ENCODE measurements at regions not wholly inside any gene's neighbourhood (a gene's known extent, or its start where the extent isn't known, plus 50 kb on each side); places are given as distances from the start of the nearest gene placed in this dataset.

- DNase-seq: no peak
Observed at GRCh38 chr20:34163307-34163706, 51.3 kb upstream of the EIF2S2 start.

DNA sequence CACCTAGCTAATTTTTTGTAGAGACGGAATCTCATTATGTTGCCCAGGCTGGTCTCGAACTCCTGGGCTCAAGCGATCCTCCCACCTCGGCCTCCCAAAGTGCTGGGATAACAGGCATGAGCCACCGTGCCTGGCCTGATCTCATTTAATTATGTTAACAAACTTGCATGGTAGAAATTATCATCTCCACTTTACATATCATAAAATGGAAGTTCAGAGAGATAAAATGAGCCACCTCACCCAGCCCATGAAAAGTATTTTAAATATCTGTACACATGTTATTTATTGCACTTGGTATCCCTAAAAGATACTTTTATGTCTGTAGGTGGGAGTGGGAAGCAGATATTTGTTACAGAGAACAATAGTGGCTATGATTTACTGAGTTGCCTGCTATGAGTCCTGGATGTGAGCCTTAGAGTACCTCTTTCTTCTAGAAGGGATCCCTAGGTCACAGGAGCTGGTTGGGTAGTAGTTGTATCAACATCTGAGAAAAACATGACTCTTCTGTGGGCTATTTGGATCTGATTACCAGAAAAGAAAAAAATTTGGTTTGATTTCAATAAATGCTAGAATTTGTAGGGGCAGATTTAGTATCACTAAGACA is 52.4 kb upstream of the EIF2S2 start:
- no peak for DNase-seq

- no peak for DNase-seq
Observed at GRCh38 chr20:34165018-34165619, 53.1 kb upstream of the EIF2S2 start.

DNA sequence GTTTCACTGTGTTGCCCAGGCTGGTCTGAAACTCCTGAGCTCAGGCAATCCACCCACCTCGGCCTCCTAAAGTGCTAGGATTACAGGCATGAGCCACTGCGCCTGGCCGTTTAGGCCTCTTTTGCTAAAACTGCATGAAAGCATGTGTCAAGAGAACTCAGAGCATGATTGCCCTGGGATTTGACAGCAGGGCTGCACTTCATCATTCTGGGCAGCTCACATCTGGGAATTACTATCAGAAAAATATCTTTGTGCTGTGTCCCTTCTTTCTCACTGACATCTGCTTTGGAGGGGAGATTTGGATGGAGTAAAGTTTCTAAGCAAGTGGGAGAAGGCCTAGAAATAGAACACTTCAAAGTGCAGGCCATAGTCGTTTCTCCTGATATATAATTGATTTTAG is 59.6 kb upstream of the EIF2S2 start:
- DNase-seq: no peak

GRCh38 chr20:34172926-34173325 is 60.9 kb upstream of the EIF2S2 start:
- no peak for DNase-seq

DNA sequence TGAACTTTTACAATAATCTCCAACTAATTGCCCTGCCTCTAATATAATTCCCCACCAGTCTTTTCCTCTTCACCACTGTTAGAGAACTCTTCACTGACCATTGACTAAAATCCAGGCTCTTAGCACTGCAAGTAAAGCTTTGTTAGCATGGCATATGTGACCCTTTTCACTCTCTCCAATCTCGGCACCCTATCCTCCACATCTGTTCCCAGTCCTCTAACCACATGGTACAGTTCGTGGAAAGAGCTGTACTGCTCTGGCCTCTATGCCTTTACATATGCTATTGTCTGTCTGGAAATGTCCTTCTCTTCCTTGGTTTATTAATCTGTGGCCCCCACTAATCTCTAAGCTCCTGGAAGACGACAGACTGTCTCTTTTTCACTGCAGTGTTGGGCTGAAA is 63.0 kb upstream of the EIF2S2 start:
- DNase-seq: no peak

GRCh38 chr20:34175879-34176278 is 63.8 kb upstream of the EIF2S2 start:
- DNase-seq: no peak

GRCh38 chr20:34177052-34177451 is 64.2 kb upstream of the ASIP start:
- DNase-seq: no peak

GRCh38 chr20:34179637-34180360 is 61.4 kb upstream of the ASIP start:
- no peak for DNase-seq

DNA sequence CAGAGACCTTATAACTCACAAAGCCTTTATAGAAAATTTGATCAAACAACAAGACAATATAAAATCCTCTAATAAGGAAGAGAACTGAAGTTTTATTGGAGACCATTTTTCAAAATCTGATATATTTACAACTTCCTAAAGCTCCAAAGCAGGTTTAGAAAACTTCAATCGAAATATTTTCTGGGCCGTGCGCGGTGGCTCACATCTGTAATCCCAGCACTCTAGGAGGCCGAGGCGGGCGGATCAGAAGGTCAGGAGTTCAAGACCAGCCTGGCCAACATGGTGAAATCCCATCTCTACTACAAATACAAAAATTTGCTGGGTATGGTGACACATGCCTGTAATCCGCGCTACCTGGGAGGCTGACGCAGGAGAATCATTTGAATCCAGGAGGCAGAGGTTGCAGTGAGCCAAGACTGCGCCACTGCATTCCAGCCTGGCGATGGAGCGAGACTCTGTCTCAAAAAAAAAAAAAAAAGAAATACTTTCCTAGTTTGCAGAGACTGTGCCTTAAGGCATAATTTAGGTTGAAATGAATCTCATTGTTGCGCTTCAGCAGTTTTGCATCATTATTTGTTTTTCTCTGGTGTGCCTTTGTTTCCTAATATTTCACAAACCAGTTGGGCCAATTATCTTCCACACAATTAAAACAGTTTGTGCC is 60.6 kb upstream of the ASIP start:
- no peak for DNase-seq

- DNase-seq: no peak
Observed at GRCh38 chr20:34181484-34181883, 59.7 kb upstream of the ASIP start.

DNA sequence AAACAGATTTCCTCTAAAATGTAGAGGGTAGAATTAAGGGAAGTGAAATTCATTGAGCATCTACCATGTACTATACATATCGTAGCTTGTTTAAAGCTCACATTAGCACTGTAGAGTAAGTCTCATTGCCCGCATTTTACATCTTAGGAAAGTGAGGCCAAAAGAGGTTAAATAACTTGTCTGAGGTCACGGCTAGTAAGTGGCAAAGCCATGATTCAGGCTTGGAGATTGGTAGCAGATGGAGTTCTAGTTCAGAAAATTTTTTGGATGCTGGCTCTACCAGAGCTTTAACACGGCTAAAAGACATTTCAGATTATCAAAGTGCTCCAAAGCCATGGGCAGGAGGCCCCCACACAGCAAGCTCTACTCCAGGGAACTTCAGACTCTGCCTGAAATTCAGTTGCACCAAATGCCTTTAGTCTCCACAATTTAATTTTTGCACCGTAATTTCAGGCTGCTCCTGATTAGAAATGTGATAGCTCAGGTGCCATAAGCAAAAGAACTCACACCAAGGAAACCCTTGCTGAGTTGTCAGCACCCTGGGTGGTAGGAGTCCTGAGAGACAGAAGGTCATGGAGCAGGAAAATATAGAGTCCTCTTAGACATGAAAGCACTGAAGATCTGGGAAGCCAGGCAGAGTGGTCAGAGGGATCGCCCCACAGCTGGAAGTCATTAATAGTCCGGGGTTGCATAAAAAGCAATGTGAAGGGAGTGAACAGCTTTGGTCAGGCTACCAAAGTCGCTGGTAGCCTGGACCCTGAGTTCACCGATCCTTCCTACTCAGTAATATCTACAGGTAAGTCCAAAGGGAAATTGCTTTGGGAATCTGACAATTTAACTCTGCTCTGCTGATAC is 55.2 kb upstream of the ASIP start:
- no peak for DNase-seq

- no peak for DNase-seq
Observed at GRCh38 chr20:34189572-34190163, 51.6 kb upstream of the ASIP start.

DNA sequence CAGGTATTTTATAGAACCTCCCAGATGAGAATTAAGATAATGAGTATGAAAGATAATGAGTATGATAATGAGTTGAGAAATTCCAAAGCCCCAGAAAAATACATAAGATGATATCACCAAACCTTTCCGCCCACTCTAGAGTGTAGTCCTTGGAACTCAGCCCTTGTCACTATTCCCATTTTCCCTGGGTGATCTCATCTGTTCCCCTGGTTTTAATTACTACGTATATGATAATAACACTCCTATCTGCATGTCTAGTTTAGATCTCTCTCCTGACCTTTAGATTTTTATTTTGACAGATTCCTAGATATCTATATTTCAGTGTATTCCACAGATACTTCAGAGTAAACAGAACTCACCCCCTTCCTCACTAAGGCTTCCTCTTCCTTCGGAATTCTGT is 51.0 kb upstream of the ASIP start:
- DNase-seq: no peak

- peak; percentile 38 for DNase-seq
Observed at GRCh38 chr20:34190679-34191090, 50.5 kb upstream of the ASIP start.
